ENCODE measurements at regions not wholly inside any gene's neighbourhood (a gene's known extent, or its start where the extent isn't known, plus 50 kb on each side); places are given as distances from the start of the nearest gene placed in this dataset.
"Not testable (repeated sequence)": the region's sequence is repeated elsewhere in the genome, so short reads cannot be mapped to it uniquely, and the experiment has no call there.

- no peak for DNase-seq (ENCODE audit: low spot score in 2 of 2)
- TF ChIP-seq CTCF (IDR thresholded peaks at IDR 0.05) (no peak), POLR2A (IDR thresholded peaks at IDR 0.05) (no peak)
- intact Hi-C loops (cut with DNase I; ENCODE audit: low total_unique reads), result no loop called here
- WGBS, 2 donors, result 89% methylated on average over 2 of the region's 2 CpGs
- no peak overlapping the region for H3K4me3 ChIP-seq (ENCODE audit: low read depth, poor library complexity, severe bottlenecking)
These were observed 412.9 kb upstream of the NFE2L3 start for GRCh38 chr7:25739143-25739542.

- WGBS, 2 donors, result 80 to 94% methylated on average over 3 of the region's 3 CpGs
- no peak overlapping the region for H3K4me3 ChIP-seq (ENCODE audit: low read depth, poor library complexity, severe bottlenecking)
- DNase-seq (ENCODE audit: low spot score in 2 of 2), result no peak
- intact Hi-C loops (cut with DNase I; ENCODE audit: low total_unique reads), result no loop called here
- TF ChIP-seq CTCF (IDR thresholded peaks at IDR 0.05), result no peak
- TF ChIP-seq POLR2A (IDR thresholded peaks at IDR 0.05), result no peak
These were observed 409.7 kb upstream of the NFE2L3 start for GRCh38 chr7:25742316-25742715.

- H3K4me3 ChIP-seq (ENCODE audit: low read depth, poor library complexity, severe bottlenecking); DNase-seq (ENCODE audit: low spot score in 2 of 2); intact Hi-C loops (cut with DNase I; ENCODE audit: low total_unique reads): not testable (repeated sequence)
- 90 to 93% methylated on average over 30 to 34 of the region's 37 CpGs for WGBS, 2 donors
These were observed 408.1 kb upstream of the NFE2L3 start for GRCh38 chr7:25743670-25744451.

- no peak for DNase-seq (ENCODE audit: low spot score in 2 of 2)
- intact Hi-C loops (cut with DNase I; ENCODE audit: low total_unique reads), result no loop called here
- TF ChIP-seq CTCF (IDR thresholded peaks at IDR 0.05) (no peak), POLR2A (IDR thresholded peaks at IDR 0.05) (no peak)
- 73 to 77% methylated on average over 14 of the region's 14 CpGs for WGBS, 2 donors
- no peak overlapping the region for H3K4me3 ChIP-seq (ENCODE audit: low read depth, poor library complexity, severe bottlenecking)
These were observed 401.1 kb upstream of the NFE2L3 start for GRCh38 chr7:25750744-25751508.

GRCh38 chr7:25752154-25752553, 399.8 kb upstream of the NFE2L3 start:
- WGBS, 2 donors, result 92 to 93% methylated on average over 5 of the region's 5 CpGs

More at GRCh38 chr7:25752154-25752553, 399.8 kb upstream of the NFE2L3 start:
- intact Hi-C loops (cut with DNase I; ENCODE audit: low total_unique reads), result no loop called here
- no peak for DNase-seq (ENCODE audit: low spot score in 2 of 2)
- TF ChIP-seq CTCF (IDR thresholded peaks at IDR 0.05), result no peak
- no peak for TF ChIP-seq POLR2A (IDR thresholded peaks at IDR 0.05)
- H3K4me3 ChIP-seq (ENCODE audit: low read depth, poor library complexity, severe bottlenecking), result no peak overlapping the region
